GM06990 (cell line): ENCODE measurements at regions not wholly inside any gene's neighbourhood (a gene's known extent, or its start where the extent isn't known, plus 50 kb on each side); places are given as distances from the start of the nearest gene placed in this dataset.

Experiments
- DNase-seq: peaks from one replicate; pipeline ENCODE4 v3.0.0-alpha.2; 2011; ENCODE audit not compliant: insufficient read length; ENCODE audit errors: extremely low read depth
- H3K27me3 ChIP-seq: replicated peaks from 2 replicates; pipeline ENCODE4 v1.6.0; 2011; ENCODE audit warnings: low read length; ENCODE audit not compliant: control insufficient read depth, insufficient read depth
- H3K36me3 ChIP-seq: 2 replicates; pipeline ENCODE4 v1.5.1; 2011; ENCODE audit warnings: low read length; ENCODE audit not compliant: control insufficient read depth, insufficient read depth
- H3K4me3 ChIP-seq: replicated peaks from 2 replicates; pipeline ENCODE4 v1.5.1; 2011; ENCODE audit warnings: low read depth, mild to moderate bottlenecking, control low read depth, low read length
- TF ChIP-seq, protein P1 (sequence below): IDR thresholded peaks from 2 replicates; pipeline ENCODE4 v1.5.1; 2011; ENCODE audit warnings: low read length, control low read depth, mild to moderate bottlenecking, inconsistent platforms; ENCODE audit not compliant: insufficient read depth, poor library complexity, severe bottlenecking

DNA sequence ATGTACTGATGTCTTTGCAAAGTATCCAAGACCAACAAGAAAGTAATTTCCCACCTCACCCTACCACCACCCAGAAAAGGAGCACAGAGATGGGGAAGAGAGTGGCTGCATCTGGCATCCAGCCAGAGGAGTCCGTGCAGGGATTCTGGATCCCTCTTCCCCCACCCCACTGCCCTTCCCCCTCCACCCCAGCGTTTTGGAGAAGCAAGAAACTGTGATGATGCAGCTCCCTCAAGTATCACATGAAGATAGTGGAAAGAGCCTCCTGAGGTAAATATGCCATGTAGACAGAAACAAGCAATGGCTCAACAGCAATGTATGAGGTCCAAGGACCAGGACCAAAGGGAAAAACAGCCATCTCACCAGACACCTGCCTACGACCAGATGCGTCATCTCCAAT is 153.8 kb downstream of the DEPDC1B start:
- Histone ChIP-seq H3K27me3 (no peaks in the 10 kb centered on the region), H3K4me3 (no peak overlapping the region), H3K36me3 (no peaks in the 10 kb centered on the region)
- no peak for DNase-seq
- TF ChIP-seq, protein P1, sequence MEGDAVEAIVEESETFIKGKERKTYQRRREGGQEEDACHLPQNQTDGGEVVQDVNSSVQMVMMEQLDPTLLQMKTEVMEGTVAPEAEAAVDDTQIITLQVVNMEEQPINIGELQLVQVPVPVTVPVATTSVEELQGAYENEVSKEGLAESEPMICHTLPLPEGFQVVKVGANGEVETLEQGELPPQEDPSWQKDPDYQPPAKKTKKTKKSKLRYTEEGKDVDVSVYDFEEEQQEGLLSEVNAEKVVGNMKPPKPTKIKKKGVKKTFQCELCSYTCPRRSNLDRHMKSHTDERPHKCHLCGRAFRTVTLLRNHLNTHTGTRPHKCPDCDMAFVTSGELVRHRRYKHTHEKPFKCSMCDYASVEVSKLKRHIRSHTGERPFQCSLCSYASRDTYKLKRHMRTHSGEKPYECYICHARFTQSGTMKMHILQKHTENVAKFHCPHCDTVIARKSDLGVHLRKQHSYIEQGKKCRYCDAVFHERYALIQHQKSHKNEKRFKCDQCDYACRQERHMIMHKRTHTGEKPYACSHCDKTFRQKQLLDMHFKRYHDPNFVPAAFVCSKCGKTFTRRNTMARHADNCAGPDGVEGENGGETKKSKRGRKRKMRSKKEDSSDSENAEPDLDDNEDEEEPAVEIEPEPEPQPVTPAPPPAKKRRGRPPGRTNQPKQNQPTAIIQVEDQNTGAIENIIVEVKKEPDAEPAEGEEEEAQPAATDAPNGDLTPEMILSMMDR: no peak

DNA sequence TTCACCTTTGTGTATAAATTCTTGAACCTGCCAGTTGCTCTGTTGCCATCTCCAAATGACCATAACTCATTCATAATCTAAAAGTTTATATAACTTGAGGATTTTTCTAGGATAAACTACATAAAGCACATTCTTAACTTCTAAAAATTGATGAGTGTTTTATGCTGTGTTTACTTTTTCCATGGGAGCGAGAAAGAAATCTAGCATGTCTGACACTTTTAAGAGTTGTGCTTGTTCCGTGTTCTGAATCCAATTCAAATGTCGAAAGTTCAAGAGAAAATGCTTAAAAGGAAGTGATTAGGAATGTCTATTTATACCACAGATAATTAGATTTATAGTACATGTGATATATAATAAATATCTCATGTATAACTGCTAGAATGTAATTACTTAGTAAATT is 154.4 kb downstream of the DEPDC1B start:
- no peak overlapping the region for H3K4me3 ChIP-seq
- H3K36me3 ChIP-seq: no peaks in the 10 kb centered on the region
- TF ChIP-seq, protein P1: no peak
- no peak for DNase-seq
- H3K27me3 ChIP-seq: no peaks in the 10 kb centered on the region

DNA sequence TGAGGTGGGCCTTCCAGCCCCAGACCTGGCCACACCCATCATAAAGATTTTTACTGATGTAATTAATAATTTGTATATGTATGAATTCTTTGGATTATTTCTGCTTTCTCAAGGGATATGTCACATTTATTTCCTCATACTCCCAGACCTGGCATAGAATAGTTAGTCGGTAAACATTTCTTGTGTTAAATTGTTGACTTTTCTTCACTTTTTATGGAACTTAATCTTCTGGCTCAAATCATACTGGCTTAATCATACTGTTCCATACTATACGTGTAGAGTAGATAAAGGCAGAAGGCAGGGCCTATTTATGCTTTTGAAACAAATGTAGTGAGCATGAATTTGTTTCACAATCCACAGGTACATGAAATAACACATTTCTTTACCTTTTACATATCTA is 155.8 kb downstream of the DEPDC1B start:
- TF ChIP-seq, protein P1: no peak
- Histone ChIP-seq H3K4me3 (no peak overlapping the region), H3K36me3 (no peaks in the 10 kb centered on the region), H3K27me3 (no peaks in the 10 kb centered on the region)
- DNase-seq: no peak

DNA sequence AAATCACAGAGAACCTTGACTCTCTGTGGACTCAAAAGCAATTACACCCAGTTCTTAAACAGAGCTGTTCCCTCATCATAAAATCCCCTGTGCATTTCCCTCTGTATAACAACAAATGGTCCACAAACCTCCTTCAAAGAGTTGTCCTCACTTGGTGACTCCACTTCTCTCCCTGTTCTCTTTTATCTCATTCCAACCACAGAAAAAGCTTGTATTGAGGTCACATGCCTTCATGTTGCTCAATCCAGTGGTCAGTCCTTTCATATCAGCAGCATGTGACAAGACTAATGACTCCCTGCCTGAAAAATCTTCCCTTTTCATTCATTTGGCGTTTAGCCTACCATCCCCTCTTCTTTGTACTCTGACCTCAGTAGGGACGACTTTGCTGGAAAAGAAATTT is 158.0 kb downstream of the DEPDC1B start:
- no peak for DNase-seq
- Histone ChIP-seq H3K36me3 (no peaks in the 10 kb centered on the region), H3K27me3 (no peaks in the 10 kb centered on the region), H3K4me3 (no peak overlapping the region)
- TF ChIP-seq, protein P1: no peak

DNA sequence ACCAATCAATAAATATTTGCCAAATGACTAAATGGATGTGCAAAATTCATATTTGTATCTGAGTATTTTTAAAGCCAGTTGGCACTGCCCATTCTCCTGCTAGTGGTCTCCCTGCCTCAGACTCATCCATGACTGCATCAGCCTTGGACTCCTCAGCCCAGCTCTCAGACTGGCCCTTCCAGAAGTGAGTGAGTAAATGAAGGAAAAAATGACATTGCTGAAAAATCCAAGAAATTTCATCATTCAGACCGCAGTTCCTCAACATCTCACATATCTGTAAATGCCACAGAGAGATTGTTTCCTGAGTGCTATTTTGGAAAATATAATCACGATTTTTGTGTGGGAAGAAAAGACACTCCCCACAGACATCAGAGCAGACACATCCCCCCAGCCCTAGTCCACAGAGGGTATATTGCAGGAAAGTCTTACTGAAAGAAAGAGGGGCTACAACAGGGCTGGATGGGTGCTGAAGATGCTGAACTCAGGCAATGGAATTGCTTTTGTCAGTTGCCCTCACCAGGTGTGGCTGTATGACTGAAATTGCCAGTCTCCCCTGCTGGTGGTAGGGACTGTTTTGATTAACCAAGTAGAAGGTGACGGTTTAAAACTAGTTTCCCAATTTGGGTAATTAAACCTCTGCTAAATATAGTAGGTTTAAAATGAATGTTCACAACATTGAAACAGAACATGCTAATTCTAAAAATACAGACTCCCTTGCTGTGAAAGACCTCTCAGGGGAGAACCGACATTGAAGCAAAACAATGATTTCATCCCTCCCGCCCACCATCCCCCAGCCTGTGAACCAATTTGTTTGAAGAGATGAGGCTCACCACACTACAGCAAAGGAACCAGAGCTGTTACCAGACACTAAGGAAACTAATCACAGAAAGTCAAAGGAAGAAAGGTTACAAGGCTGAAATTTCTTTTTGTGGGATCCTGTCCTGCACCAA is 158.8 kb downstream of the DEPDC1B start:
- TF ChIP-seq, protein P1: peak; percentile 19
- peak; percentile 78 for DNase-seq
- no peak overlapping the region for H3K4me3 ChIP-seq
- H3K36me3 ChIP-seq: no peaks in the 10 kb centered on the region
- H3K27me3 ChIP-seq: no peaks in the 10 kb centered on the region
